NCI-H510A treated with DMSO at 0.1 percent for 48 hours (cell line): ENCODE measurements at regions not wholly inside any gene's neighbourhood (a gene's known extent, or its start where the extent isn't known, plus 50 kb on each side); places are given as distances from the start of the nearest gene placed in this dataset.

Source experiments
- DNase-seq: peaks from one replicate; lab custom pipeline; 2025; lab: John Stamatoyannopoulos, UW

- DNase-seq: no peak
Observed at GRCh38 chr7:81648716-81649115, 121.1 kb downstream of the HGF start.

- DNase-seq: no peak
Observed at GRCh38 chr7:81645435-81645834, 124.4 kb downstream of the HGF start.

- no peak for DNase-seq
Observed at GRCh38 chr7:81641873-81642272, 128.0 kb downstream of the HGF start.

- peak; percentile 4 for DNase-seq
Observed at GRCh38 chr7:81638198-81638597, 131.6 kb downstream of the HGF start.

- DNase-seq: no peak
Observed at GRCh38 chr7:81637534-81637933, 132.3 kb downstream of the HGF start.

- DNase-seq: no peak
Observed at GRCh38 chr7:81632418-81632817, 137.4 kb downstream of the HGF start.

GRCh38 chr7:81630600-81630999, 139.2 kb downstream of the HGF start:
- no peak for DNase-seq

GRCh38 chr7:81629702-81630101, 140.1 kb downstream of the HGF start:
- DNase-seq: no peak

GRCh38 chr7:81628951-81629350, 140.9 kb downstream of the HGF start:
- DNase-seq: no peak

GRCh38 chr7:81627536-81628287, 142.1 kb downstream of the HGF start:
- DNase-seq: no peak

- no peak for DNase-seq
Observed at GRCh38 chr7:81626008-81626407, 143.8 kb downstream of the HGF start.

GRCh38 chr7:81624650-81625631, 144.9 kb downstream of the HGF start:
- no peak for DNase-seq

GRCh38 chr7:81624021-81624592, 145.7 kb downstream of the HGF start:
- no peak for DNase-seq

- DNase-seq: no peak
Observed at GRCh38 chr7:81623251-81623855, 146.5 kb downstream of the HGF start.

- DNase-seq: no peak
Observed at GRCh38 chr7:81621893-81622292, 148.0 kb downstream of the HGF start.

GRCh38 chr7:81618396-81619014, 151.3 kb downstream of the HGF start:
- DNase-seq: no peak

- no peak for DNase-seq
Observed at GRCh38 chr7:81616951-81617350, 152.9 kb downstream of the HGF start.

- no peak for DNase-seq
Observed at GRCh38 chr7:81611805-81612204, 158.0 kb downstream of the HGF start.

GRCh38 chr7:81611040-81611439, 158.8 kb downstream of the HGF start:
- no peak for DNase-seq

GRCh38 chr7:81608748-81609382, 161.0 kb downstream of the HGF start:
- DNase-seq: no peak

GRCh38 chr7:81607987-81608386, 161.9 kb downstream of the HGF start:
- DNase-seq: no peak
